ENCODE measurements at regions not wholly inside any gene's neighbourhood (a gene's known extent, or its start where the extent isn't known, plus 50 kb on each side); places are given as distances from the start of the nearest gene placed in this dataset.

GRCh38 chr18:39558658-39559057 lies 1993.1 kb upstream of the CELF4 start:
- Histone ChIP-seq H3K4me1 (ENCODE audit: control insufficient read depth, extremely low read depth, insufficient read depth, low read length) (peaks cover 11% of the 10 kb centered on the region), H3K79me2 (ENCODE audit: control insufficient read depth, insufficient read depth, low read length) (no peaks in the 10 kb centered on the region), H4K20me1 (replicated peaks; ENCODE audit: control insufficient read depth, extremely low read depth, insufficient read depth, low read length) (no peaks in the 10 kb centered on the region), H3K36me3 (ENCODE audit: control insufficient read depth in 2 of 2, extremely low read depth in 1 of 2, insufficient read depth in 2 of 2, low read length in 2 of 2) (no peaks in the 10 kb centered on the region), H3K9me1 (replicated peaks; ENCODE audit: control insufficient read depth, extremely low read depth, insufficient read depth, low read length) (no peaks in the 10 kb centered on the region), H3K4me3 (replicated peaks in 1 of 3; ENCODE audit: insufficient read depth in 1 of 3, low read depth in 1 of 3, low read length in 3 of 3) (no peak overlapping the region), H3K9me3 (replicated peaks; ENCODE audit: control insufficient read depth, insufficient read depth, low read length) (no peaks in the 10 kb centered on the region), H2AFZ (ENCODE audit: low read depth, low read length) (no peak overlapping the region), H3K27me3 (ENCODE audit: control insufficient read depth in 2 of 2, insufficient read depth in 2 of 2, low read length in 2 of 2) (no peaks in the 10 kb centered on the region), H3K4me2 (ENCODE audit: insufficient read depth, low read length) (no peak overlapping the region), H3K9ac (replicated peaks; ENCODE audit: extremely low read depth, insufficient read depth, low read length) (no peak overlapping the region), H3K27ac (ENCODE audit: insufficient read depth, low read depth, low read length) (no peak overlapping the region)
- ChIA-PET POLR2A (no interaction called here), CTCF (interaction anchor here (1.1 kb wide), 1 partner anchor 35 kb away, joined by 3 read pairs; no protein-coding TSS in a partner anchor)
- FAIRE-seq = no peak
- intact Hi-C loops (cut with micrococcal nuclease) (no loop called here), dilution Hi-C loops (cut with MboI; ENCODE audit: extremely low pct_ligation_motif_present, low sequenced_read_pairs) (no loop called here)
- DNase-seq (ENCODE audit: low read depth, low spot score) = no peak
- TF ChIP-seq GATA2 (IDR thresholded peaks at IDR 0.05; ENCODE audit: insufficient read depth, insufficient read length, low read depth, low read length) (no peak), MAX (IDR thresholded peaks at IDR 0.05; ENCODE audit: insufficient read depth, insufficient read length) (no peak), FOS (IDR thresholded peaks at IDR 0.05; ENCODE audit: borderline replicate concordance, insufficient read depth, low read length) (no peak), JUN (IDR thresholded peaks at IDR 0.05; ENCODE audit: borderline replicate concordance, insufficient read depth, insufficient read length, low read depth) (no peak), MYC (IDR thresholded peaks at IDR 0.05; ENCODE audit: low read depth, low read length) (no peak), EZH2 (IDR thresholded peaks at IDR 0.05; ENCODE audit: borderline replicate concordance, low read depth, low read length, severe bottlenecking) (no peak), POLR2AphosphoS5 (IDR thresholded peaks at IDR 0.05; ENCODE audit: insufficient read depth, low read depth, low read length) (no peak), CTCF (IDR thresholded peaks at IDR 0.05; ENCODE audit: extremely low read depth in 1 of 2, insufficient read depth in 1 of 2, low read depth in 1 of 2, low read length in 2 of 2) (no peak), POLR2A (IDR thresholded peaks at IDR 0.05; ENCODE audit: low read depth, low read length) (no peak)
- BruUV-seq (replicated peaks) = no TSS peak

All from endothelial cell of umbilical vein (primary cell).